Stimulated activated CD8-positive, alpha-beta memory T cell treated with anti-CD3 and anti-CD28 coated beads, Interleukin-4, amount 100 ng/mL, for 4 hours (primary cell): ENCODE measurements at regions not wholly inside any gene's neighbourhood (a gene's known extent, or its start where the extent isn't known, plus 50 kb on each side); places are given as distances from the start of the nearest gene placed in this dataset.
"Not testable (repeated sequence)": the region's sequence is repeated elsewhere in the genome, so short reads cannot be mapped to it uniquely, and the experiment has no call there.

ENCODE experiments used
- DNase-seq, 2 donors: peaks; one replicate each; pipeline ENCODE4 v3.0.0-alpha.2; 2020; ENCODE audit warnings: low read depth in 2 of 2, low spot score in 1 of 2

GRCh38 chr19:27709496-27709895 is 1503.5 kb downstream of the UQCRFS1 start:
- no peak for DNase-seq

- DNase-seq: not testable (repeated sequence)
These were observed 1504.0 kb downstream of the UQCRFS1 start for GRCh38 chr19:27708986-27709385.

GRCh38 chr19:27707026-27707425 is 1505.9 kb downstream of the UQCRFS1 start:
- not testable (repeated sequence) for DNase-seq

DNA sequence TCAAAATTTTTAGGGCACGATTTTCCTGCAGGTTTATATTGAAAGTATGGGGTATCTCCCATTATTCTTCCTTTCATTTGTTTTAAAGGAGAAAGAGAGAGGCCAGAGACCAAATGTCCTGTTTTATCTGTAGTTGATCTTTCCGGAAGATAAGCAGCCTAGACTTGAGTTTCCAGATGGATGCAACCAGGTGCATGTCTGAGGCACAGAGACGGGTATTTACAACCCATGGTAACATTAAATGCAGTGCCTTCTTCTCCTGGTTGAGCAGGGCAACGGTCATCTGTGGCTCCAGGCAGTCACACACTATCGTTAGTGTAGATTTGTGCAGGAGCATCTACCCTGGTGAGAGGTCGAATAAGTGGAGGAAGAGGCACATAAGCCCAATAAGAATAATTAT is 1507.1 kb downstream of the UQCRFS1 start:
- no peak for DNase-seq

DNA sequence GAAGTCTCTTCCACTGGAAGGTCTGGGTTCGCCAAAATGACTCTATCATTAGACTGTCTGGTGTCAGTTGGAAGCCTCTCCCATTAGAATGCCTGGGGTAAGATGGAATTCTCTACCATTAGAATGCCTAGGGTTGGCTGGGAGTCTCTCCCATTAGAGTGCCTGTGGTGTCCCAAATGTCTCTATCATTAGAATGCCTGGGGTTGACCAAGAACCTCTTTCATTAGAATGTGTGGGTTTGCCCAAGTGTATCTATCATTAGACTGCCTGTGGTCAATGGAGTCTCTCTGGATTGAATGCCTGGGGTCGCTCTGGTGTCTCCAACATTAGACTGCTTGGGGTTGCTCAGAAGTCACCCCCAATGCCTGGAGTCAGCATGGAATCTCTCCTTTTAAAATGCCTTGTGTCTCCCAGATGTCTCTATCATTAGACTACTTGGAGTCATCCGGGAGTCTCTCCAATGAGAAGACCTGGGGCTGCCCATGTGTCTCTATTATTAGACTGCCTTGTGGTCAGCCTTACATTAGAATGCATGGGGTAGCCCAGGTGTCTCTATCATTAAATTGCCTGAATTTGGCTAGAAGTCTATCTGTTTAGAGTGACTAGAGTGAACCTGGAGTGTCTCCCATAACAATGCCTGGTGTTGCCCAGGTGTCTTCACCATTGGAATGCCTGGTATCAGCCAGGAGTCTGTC is 1518.4 kb downstream of the UQCRFS1 start:
- DNase-seq: no peak

DNA sequence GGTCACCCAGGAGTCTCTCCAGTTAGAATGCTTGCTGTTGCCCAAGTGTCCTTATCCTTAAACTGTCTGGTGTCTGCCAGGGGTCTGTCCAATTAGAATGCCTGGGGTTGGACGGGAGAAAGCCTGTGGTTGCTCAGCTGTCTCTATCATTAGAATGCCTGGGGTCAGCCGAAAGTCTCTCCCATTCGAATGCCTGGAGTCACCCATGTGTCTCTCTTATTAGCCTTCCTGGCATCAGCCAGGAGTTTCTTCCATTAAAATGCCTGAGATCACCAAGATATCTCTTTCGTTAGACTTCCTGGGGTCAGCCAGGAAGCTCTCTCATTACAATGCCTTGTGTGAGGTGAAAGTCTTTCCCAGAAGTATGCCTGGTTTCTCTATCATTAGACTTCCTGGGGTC is 1521.0 kb downstream of the UQCRFS1 start:
- DNase-seq: no peak

GRCh38 chr19:27689734-27690241 is 1523.2 kb downstream of the UQCRFS1 start:
- no peak for DNase-seq

- no peak for DNase-seq
These were observed 1528.7 kb downstream of the UQCRFS1 start for GRCh38 chr19:27684293-27684692.

- no peak for DNase-seq
These were observed 1531.0 kb downstream of the UQCRFS1 start for GRCh38 chr19:27681972-27682371.

GRCh38 chr19:27679905-27680304 is 1533.0 kb downstream of the UQCRFS1 start:
- DNase-seq: no peak

DNA sequence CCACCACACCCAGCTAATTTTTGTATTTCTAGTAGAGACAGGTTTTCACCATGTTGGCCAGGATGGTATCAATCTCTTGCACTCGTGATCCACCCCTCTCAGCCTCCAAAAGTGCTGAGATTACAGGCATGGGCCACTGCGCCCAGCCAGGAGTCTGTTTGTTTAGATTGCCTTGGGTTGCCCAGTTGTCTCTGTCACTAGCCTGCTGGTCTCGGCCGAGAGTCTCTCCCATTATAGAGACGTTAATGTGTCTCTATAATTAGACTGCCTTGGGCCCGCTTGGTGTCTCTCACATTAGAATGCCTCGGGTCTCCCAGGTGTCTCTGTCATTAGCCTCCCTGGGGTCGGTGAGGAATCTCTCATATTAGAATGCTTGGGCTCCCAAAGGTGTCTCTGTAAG is 1533.6 kb downstream of the UQCRFS1 start:
- no peak for DNase-seq

DNA sequence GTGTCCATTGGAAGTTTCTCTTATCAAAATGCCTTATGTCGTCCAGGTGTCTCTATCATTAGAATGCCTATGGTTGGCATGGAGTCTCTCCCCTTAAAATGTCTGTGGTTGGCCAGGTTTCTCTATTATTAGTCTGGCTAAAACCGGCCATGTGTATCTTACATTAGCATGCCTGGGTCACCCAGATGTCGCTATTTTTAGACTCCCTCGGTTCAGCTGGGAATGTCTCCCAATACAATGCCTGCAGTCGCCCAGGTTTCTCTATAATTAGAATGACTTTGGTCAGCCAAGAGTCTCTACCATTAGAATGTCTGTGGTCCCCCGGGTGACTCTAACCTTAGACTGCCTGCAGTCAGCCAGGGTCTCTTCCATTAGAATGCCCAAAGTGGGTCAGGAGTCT is 1536.1 kb downstream of the UQCRFS1 start:
- DNase-seq: no peak

DNA sequence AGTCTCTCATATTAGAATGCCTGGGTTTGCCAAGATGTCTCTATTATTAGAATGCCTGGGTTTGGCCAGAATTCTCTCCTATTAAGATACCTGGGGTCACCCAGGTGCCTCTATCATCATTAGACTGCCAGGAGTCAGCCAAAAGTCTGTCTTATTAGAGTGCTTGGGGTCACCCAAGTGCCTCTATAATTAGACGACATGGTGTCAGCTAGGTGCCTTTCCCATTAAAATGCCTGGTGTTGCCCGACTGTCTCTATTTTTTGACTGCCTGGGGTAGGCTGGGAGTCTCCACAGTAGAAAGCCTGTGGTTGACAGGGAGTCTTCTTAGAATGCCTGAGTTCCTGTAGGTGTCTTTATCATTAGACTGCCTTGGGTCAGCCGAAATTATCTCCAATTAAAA is 1536.6 kb downstream of the UQCRFS1 start:
- DNase-seq: no peak

- no peak for DNase-seq
These were observed 1537.2 kb downstream of the UQCRFS1 start for GRCh38 chr19:27675771-27676170.

DNA sequence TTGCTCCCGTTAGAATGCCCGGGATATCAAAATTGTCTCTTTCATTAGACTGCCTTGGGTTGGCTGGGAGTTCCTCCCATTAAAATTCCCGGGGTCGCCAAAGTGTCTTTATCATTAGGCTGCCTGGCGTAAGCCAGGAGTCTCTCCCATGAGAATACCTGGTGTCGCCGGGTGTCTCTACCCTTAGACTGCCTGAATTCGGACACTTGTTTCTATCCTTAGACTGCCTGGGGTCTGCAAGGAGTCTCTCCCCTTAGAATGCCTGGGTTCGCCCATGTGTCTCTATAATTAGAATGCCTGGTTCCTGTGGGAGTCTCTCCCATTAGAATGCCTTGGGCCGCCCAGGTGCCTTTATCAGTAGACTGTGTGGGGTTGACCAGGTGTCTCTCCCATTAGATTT is 1538.2 kb downstream of the UQCRFS1 start:
- DNase-seq: no peak

GRCh38 chr19:27673986-27674385 is 1539.0 kb downstream of the UQCRFS1 start:
- no peak for DNase-seq

GRCh38 chr19:27672309-27673047 is 1540.5 kb downstream of the UQCRFS1 start:
- DNase-seq: no peak

DNA sequence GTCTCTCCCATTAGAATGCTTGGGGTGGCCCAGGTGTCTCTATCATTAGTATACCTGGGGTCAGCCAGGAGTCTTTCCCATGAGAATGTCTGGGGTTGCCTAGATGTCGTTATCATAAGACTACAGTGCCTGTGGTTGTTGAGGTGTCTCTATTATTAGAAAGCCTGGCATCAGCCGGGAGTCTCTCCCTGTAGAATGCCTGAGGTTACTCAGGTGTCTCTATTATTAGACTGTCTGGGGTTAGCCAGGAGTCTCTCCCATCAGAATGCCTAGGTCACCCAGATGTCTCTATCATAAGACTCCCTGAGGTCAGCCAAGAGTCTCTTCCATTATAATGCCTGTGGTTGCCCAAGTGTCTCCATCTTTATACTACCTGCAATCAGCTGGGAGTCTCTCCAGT is 1541.1 kb downstream of the UQCRFS1 start:
- DNase-seq: no peak

DNA sequence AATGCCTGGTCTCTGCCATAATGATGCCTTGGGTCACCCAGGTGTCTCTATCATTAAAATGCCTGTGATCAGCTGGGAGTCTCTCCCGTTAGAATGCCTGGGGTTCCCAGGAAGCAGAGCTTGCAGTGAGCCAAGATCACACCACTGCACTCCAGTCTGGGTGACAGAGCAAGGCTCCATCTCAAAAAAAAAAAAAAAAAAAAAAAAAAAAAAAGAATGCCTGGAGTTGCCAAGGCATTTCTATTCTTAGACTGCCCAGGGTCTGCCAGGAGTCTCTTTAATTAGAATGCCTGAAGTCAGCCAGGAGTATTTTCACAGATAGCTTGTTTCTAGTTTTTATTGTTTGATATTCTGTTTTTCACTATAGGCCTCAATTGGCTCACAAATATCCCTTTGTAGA is 1552.5 kb downstream of the UQCRFS1 start:
- DNase-seq: no peak

- DNase-seq: no peak
These were observed 1555.5 kb downstream of the UQCRFS1 start for GRCh38 chr19:27657271-27658051.

DNA sequence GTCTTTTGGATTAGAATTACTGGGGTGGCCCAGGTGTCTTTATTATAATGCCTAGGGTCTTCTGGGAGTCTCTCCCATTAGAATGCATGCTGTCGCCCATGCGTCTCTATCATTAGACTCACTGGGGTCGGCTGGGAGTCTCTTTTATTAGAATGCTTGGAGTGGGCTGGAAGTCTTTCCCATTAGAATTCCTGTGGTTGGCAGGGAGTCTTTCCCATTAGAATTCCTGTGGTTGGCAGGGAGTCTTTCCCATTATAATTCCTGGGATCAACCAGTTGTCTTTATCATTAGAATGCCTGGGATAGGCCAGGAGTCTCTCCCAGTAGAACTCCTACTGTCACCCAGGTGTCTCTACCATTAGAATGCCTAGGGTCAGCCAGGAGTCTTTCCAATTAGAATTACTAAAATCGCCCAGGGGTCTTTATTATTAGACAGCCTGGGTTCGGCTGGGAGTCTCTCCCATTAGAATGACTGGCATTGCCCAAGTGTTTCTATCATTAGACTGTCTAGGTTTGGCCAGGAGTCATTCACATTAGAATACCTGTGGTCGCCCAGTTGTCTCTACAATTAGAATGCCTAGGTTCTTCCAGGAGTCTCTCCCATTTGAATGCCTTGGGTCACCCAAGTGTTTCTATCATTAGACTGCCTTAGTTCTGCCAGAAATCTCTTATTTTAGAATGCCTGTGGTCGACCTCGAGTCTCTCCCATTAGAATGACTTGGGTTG is 1558.5 kb downstream of the UQCRFS1 start:
- DNase-seq: no peak
